GM15510 (cell line): ENCODE measurements at regions not wholly inside any gene's neighbourhood (a gene's known extent, or its start where the extent isn't known, plus 50 kb on each side); places are given as distances from the start of the nearest gene placed in this dataset.

Experiments used
- POLR2A ChIP-seq: IDR thresholded peaks from 3 replicates; pipeline ENCODE4 v1.6.1; 2011; ENCODE audit warnings: borderline replicate concordance; ENCODE audit not compliant: insufficient read length; ENCODE audit errors: extremely low read depth

DNA sequence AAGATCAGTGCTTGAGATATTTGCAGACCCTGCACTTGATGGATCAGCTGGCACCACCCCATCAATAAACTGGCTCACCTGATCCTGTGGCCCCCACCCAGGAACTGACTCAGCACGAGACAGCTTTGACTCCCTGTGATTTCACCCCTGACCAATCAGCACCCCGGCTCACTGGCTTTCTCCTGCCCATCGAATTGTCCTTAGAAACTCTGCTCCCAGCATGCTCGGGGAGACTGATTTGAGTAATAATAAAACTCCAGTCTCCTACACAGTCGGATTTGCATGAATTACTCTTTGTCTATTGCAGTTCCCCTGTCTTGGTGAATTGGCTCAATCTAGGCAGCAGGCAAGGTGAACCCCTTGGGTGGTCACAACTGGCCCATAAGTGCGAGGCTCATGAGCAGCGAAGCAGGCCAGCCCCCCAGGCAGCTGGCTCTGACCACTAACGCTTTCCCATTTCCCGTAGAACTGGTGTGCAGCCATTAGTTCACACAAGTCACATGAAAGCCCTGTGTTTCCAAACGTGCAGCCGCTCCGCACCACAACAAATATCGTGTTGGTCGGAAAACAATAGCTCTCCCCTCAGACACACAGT is 79.6 kb downstream of the RSPH3 start:
- TF ChIP-seq POLR2A, result no peak

DNA sequence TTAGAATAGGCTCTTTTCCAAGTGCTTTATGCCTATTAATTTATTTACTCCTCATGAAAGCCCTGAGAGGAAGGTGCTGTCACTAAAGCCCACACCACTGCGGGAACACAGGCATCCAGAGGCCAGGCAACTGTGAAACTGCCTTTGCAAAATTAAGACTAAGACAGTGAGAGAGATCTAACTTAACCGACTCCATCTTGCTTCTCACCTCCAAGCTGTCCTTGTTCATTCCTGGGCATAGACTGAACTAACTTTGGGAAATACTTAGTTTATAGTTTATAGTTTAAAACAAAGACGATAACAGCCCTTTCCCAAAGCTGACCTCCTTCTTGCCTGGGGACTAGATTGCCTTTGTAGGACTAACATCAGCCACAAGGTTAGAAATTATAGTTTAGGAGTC is 80.1 kb downstream of the RSPH3 start:
- no peak for TF ChIP-seq POLR2A

DNA sequence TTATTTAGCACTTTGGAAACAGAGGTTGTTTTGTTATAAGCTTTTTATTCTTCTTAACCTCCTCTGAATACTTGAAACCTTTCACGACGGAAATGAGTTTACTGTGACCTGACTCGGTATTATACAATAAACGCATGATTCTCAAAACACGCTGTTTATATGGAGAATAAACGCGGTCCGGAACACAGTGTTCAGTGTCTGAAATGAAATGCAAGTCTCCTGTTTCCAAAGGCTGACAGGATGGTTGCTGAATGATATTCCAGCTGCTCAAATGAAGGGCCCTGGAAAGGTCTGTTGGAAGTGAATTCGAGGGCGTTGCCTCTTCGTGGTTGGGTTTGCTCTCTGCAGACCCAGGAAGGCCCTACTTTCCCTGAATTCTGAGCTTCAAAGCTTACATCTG is 83.4 kb downstream of the RSPH3 start:
- TF ChIP-seq POLR2A, result no peak

DNA sequence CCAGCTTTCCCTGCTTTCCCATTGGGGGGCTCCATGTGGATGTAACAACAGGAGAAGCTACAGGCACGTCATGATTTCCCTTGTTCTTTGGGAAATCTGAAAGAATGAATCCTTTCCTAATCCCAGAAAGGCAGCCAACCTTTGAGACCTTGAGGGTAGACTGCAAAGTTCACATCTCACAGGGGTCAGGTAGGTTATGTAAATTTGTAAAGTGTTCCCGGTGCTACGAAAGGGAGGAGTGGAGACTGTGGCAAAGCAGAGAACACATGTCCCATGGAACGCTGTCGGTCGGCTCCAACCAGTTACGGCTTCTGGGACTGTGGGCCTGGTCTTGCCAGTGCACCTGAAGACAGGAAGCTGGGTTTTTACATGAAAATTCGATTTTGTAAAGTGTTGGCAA is 85.1 kb downstream of the RSPH3 start:
- TF ChIP-seq POLR2A, result no peak

DNA sequence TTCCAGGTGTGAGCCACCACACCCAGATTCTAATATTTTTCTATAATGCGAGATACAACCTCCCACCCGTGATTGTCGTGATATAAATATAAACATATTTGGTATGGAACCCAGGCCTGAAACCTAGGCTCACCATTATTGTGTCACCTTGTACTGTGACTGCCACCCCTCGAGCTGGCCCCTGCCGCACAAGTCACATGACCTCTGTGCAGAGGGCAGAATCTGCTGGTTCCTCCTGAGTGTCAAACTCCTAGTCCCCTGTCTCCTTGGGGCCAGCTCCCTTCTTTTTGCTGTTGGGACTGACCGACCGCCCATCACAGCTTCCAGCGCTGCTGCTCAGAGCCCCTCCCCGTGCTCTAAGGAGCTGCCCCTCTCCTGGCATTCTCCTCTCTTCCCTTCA is 86.4 kb downstream of the RSPH3 start:
- no peak for TF ChIP-seq POLR2A

DNA sequence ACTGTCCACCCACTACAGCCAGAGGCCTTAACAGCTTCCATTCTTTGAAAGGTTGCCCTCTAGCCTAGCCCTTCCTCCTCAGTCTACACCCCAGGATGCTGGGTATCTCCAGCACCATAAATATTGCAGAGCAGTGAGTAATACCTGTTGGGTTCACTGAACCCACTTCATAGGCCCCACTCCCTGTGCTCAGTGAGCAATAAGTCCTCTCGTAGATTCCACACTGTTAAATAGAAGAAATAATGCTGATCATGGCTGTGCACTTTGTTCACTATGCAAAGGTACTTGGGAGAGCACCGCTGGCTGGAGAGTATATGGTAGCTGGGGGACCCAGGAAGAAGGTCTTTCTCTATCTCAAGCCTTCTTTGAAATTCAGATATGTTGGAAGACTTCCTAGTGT is 87.3 kb downstream of the RSPH3 start:
- no peak for TF ChIP-seq POLR2A

DNA sequence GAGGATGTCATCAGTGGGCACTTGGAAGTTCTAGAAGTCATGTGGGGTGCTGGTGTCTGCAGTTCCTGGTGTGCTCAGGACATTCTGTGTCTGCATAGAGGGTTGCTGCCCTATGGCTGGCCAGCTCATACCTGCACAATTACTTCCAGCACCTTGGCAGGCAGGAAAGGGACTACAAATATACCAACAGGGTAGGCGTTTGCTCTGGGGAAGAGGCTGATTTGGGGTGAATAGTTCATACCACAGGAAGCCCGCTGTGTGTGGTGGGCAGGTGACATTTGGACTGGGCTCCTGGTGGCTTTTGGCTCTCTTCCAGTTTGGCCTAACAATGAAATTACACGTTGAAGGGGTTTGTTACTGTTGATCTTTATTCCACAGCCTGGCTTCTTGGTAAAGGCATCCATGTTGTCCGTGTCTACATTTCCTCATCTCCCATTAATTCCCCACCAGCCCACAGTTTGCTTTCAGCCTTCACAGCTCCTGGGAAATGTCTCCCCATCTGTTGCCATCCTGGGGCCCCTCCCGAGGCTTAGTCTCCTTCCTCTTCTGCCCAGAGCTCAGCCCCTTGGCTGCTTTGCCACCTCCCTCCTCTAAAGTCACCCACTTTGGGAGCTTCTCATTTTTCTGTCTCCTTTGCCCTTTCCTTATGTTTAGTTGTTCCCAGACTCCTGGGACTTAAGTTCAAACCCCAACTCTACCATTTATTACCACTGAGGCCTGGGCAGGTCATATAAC is 88.1 kb downstream of the RSPH3 start:
- no peak for TF ChIP-seq POLR2A

DNA sequence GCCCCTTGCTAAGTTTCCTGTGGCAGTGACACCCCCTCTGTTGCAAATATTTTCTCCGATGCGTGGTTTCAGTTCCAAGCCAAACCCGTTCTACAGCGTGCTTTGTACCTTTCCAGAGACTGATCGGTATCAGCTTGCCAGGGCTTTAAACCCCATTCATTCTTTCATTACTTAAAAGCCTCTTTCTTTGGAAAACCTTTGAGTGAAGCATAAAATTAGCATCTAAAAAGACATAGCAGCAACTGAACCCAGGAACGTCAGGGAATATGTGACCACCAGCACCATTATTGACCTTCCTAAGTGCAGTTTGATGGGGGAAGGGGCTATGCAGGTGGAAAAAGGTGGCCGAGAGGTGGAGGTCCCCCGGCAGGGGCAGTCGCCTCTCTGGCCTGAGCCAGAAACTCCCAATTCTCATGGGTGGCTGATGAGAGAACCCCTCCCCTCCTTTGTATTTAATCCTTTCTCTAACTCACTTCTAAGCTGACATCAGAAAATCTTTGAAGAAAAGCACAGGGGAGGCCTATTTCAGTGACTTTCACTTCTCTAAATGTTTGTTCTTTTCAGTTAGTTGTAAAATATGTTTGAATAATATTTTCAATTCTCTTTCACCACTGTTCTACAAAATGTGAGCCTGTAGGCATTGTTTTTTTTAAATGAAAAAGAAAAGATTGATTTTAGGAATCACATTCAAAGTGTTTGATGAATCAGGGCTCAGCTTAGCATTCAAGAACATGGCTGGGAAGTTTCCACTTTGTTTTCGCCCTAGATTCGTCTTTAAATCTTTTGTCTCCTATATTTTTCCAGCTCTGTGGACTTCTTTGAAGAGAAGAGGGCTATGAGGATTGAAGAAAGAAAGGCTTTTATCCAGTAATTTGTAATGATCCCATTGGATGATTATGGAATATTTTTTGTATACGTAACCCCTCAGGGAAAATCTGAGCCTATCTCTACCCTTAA is 89.2 kb downstream of the RSPH3 start:
- no peak for TF ChIP-seq POLR2A

DNA sequence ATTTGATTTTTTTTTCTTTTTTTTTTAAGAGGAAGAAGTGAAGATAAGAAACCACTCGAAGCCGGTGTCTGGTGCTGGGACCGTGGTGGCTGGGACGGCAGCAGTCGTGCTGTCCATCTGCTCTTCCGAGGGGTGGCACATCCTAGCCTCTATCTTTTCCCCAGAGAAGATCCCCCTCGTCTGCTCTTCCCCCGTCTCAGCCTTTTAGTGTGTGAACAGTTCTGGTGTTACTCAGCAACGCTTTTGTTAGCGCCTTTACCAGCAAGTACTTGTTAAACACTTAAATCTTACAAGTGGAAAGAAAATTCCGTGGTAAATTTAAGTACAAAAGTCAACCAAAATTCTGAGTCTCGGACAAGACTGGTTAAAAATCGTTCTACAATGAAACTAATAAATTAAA is 90.1 kb downstream of the RSPH3 start:
- TF ChIP-seq POLR2A, result no peak

DNA sequence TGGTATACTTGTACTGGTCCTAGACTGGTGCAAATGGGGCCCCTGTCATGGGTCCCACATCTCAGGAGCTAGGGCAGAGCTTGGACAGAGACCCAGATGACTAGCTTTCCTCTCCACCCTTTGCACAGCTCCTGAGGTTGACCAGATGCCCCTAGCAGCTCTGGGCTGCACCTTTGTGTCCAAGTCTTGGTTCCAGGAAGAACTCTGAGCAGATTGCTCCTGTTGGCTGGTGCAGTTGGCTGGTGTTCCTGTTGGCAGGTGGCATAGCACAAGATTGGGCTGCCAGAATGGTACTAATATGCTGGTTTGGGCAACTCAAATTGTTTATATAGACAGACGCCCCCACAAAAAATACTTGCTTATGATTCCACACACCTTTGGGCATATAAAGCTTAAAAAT is 89.4 kb upstream of the EZR start:
- TF ChIP-seq POLR2A, result no peak

DNA sequence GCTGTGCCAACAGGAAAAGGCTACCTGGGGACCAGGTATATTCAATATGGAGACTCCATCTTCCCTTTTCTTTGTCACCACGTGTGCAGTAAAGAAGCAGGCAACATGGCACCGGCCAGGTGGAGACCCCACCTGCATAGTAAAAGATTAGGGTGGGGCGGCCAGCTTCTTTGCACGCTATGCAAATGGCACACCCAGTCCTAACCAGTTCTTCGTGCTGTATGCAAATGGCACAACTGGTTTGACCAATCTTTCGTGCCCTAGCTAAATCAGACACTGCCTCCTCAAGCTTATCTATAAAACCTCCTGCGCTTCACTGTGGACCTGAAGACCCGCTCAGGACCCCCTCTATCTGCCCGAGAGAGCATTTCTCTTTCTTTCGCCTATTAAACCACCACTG is 88.8 kb upstream of the EZR start:
- no peak for TF ChIP-seq POLR2A

DNA sequence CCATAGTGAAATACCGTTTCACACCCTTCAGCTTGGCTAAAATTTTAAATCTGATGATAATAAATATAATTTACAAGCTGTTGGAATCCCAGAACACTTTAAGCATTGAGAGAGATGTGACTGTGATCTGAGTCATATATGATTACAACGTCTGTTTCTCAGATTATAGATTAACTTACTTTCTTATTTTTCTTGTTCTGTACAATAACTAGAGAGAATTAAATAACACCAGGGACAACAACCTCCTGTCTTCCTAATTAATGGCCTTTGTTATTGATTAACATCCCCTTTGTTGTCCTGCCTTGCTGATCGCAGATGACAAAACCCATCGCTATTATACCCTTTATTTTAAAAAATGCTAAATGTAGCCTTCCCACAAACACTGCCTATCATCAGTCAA is 87.8 kb upstream of the EZR start:
- TF ChIP-seq POLR2A, result no peak

DNA sequence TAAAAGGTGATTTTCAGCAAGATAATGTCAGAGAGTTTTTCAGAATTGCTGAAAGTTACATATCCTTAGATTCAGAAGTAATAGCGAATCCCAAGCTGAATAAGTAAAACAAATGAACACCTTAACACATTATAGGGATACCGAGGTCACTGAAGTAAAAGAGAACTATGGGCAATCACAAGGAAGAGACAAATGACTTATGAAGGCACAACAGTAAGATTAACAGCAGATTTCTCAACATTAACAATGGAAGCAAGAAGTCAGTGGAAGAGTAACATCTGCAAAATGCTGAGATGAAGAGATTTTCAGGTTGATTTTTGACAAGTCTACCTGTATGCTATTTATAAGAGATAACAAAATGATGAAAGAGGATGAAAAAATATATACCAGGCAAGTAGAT is 86.1 kb upstream of the EZR start:
- TF ChIP-seq POLR2A, result no peak

DNA sequence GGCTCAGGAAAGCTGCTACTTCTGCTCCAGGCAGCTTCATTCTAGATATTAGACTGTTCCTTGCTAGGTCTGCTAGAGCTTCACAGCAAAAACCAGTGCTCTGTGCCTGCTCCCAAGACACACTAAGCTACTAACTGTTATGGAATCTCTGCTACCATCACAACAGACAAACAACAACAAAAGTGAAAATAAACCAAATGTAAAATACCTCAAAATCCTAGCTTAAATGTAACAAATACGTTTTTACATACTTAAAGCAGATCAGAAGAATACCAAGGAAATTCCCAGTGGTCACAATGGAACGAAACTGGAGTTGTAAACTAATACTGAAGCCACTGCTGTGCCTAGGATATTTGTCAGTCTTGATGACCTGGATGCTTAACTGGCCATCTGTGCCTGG is 84.6 kb upstream of the EZR start:
- TF ChIP-seq POLR2A, result no peak

DNA sequence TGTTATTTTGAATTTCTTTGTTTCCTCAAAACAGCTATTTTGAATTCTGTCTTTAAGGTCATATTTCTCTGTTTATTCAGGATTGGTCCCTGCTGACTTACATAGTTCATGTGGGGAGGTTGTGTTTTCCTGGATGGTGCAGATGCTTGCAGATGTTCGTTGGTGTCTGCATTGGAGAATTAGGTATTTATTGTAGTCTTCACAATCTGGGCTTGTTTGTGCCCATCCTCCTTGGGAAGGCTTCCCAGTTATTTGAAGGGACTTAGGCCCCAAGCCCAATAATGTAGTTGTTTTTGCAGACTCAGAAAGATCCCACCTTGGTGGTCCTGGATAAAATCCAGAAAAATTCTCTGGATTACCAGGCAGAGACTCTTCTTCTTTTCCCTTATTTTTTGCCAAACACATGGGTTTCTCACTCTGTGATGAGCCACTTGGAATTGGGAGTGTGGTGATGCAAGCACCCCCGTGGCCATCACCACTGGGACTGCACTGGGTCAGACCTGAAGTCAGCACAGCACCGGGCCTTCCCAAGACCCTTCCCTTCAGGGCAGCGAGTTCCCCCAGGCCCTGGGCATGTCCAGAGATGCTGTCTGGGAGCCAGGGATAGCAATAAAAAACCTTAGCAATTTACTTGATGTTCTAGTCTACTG is 81.6 kb upstream of the EZR start:
- no peak for TF ChIP-seq POLR2A
